ENCODE measurements at regions not wholly inside any gene's neighbourhood (a gene's known extent, or its start where the extent isn't known, plus 50 kb on each side); places are given as distances from the start of the nearest gene placed in this dataset.

GRCh38 chr21:36606287-36606982 is 92.5 kb upstream of the SIM2 start:
- Histone ChIP-seq H3K27ac (ENCODE audit: low read depth, low read length, poor library complexity, severe bottlenecking) (no peak overlapping the region), H3K4me3 (ENCODE audit: low read depth, low read length, poor library complexity, severe bottlenecking) (no peak overlapping the region), H3K4me1 (ENCODE audit: insufficient read depth, low read length, poor library complexity, severe bottlenecking) (no peaks in the 10 kb centered on the region), H3K27me3 (replicated peaks; ENCODE audit: insufficient read depth, low read depth, low read length, poor library complexity) (no peaks in the 10 kb centered on the region), H3K9me3 (ENCODE audit: low read depth, low read length, poor library complexity, severe bottlenecking) (no peaks in the 10 kb centered on the region), H3K36me3 (ENCODE audit: insufficient read depth, low read length, poor library complexity, severe bottlenecking) (no peaks in the 10 kb centered on the region)
- TF ChIP-seq EZH2 (IDR thresholded peaks at IDR 0.05; ENCODE audit: borderline replicate concordance, low read depth, low read length, poor library complexity, severe bottlenecking) = no peak
- no peak for TF ChIP-seq CTCF (conservative IDR thresholded peaks at IDR 0.05; ENCODE audit: low read depth, low read length)
- DNase-seq (ENCODE audit: low spot score) = no peak
- intact Hi-C loops (cut with micrococcal nuclease; ENCODE audit: unreplicated experiment) = no loop called here
- ChIA-PET POLR2A (ENCODE audit: low non-redundant PET) (no interaction called here), CTCF (no interaction called here)
- BruUV-seq (replicated peaks) = no TSS peak

GRCh38 chr21:36606983-36607325 is 92.0 kb upstream of the SIM2 start:
- no TSS peak for BruUV-seq (replicated peaks)
- TF ChIP-seq EZH2 (IDR thresholded peaks at IDR 0.05; ENCODE audit: borderline replicate concordance, low read depth, low read length, poor library complexity, severe bottlenecking) (no peak), CTCF (conservative IDR thresholded peaks at IDR 0.05; ENCODE audit: low read depth, low read length) (no peak)
- CTCF ChIA-PET = no interaction called here
- no peaks in the 10 kb centered on the region for H3K36me3 ChIP-seq (ENCODE audit: insufficient read depth, low read length, poor library complexity, severe bottlenecking)
- intact Hi-C loops (cut with micrococcal nuclease; ENCODE audit: unreplicated experiment) = no loop called here
- no peak overlapping the region for H3K4me3 ChIP-seq (ENCODE audit: low read depth, low read length, poor library complexity, severe bottlenecking)
- DNase-seq (ENCODE audit: low spot score) = no peak
- no peaks in the 10 kb centered on the region for H3K4me1 ChIP-seq (ENCODE audit: insufficient read depth, low read length, poor library complexity, severe bottlenecking)
- H3K9me3 ChIP-seq (ENCODE audit: low read depth, low read length, poor library complexity, severe bottlenecking) = no peaks in the 10 kb centered on the region
- no peaks in the 10 kb centered on the region for H3K27me3 ChIP-seq (replicated peaks; ENCODE audit: insufficient read depth, low read depth, low read length, poor library complexity)
- H3K27ac ChIP-seq (ENCODE audit: low read depth, low read length, poor library complexity, severe bottlenecking) = no peak overlapping the region
- POLR2A ChIA-PET (ENCODE audit: low non-redundant PET) = no interaction called here

DNA sequence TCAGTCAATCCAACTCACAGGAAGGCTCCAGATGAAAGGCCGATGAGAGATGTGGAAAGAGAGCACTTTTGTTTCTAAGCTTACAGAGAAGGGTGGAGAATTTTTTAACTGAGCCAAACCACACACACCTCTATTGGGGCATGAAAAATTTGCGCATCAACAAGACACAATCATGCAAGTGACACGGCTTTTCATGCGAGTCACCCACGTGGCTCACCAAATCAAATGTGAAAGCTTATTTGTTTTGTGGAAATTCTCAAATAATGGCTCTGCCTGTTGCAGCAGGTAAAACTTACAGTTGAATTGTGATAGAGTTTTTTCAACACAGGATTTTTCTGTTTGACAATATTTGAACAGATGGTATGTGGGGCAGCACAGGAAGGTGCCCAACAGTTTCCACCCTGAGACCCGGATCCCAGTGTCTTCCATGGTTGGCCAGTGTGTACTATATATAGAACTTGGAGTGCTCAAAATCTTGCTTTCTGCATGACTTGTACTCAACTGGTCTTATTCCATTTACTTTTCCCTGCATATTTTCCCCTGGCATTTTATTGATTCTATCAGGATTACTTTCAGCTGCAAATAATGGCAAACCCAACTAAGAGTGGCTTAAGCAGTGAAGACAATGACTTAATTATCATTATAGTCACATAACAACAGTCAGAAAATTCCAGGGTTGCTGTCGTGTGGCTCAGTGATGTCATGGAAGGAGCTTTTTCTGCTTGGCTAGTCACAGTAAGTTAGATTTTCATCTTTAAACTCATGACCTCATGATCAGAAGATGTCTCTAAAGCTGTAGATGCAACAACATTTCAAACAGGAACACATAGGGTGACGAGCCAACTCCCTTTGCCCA is 90.6 kb upstream of the SIM2 start:
- no peaks in the 10 kb centered on the region for H3K9me3 ChIP-seq (ENCODE audit: low read depth, low read length, poor library complexity, severe bottlenecking)
- no peaks in the 10 kb centered on the region for H3K4me1 ChIP-seq (ENCODE audit: insufficient read depth, low read length, poor library complexity, severe bottlenecking)
- H3K27ac ChIP-seq (ENCODE audit: low read depth, low read length, poor library complexity, severe bottlenecking) = no peak overlapping the region
- intact Hi-C loops (cut with micrococcal nuclease; ENCODE audit: unreplicated experiment) = no loop called here
- TF ChIP-seq CTCF (conservative IDR thresholded peaks at IDR 0.05; ENCODE audit: low read depth, low read length) = no peak
- TF ChIP-seq EZH2 (IDR thresholded peaks at IDR 0.05; ENCODE audit: borderline replicate concordance, low read depth, low read length, poor library complexity, severe bottlenecking) = no peak
- ChIA-PET POLR2A (ENCODE audit: low non-redundant PET) (no interaction called here), CTCF (no interaction called here)
- no peak overlapping the region for H3K4me3 ChIP-seq (ENCODE audit: low read depth, low read length, poor library complexity, severe bottlenecking)
- BruUV-seq (replicated peaks) = no TSS peak
- no peaks in the 10 kb centered on the region for H3K27me3 ChIP-seq (replicated peaks; ENCODE audit: insufficient read depth, low read depth, low read length, poor library complexity)
- no peak for DNase-seq (ENCODE audit: low spot score)
- no peaks in the 10 kb centered on the region for H3K36me3 ChIP-seq (ENCODE audit: insufficient read depth, low read length, poor library complexity, severe bottlenecking)

Measured in A673 (cell line).